ENCODE measurements at regions not wholly inside any gene's neighbourhood (a gene's known extent, or its start where the extent isn't known, plus 50 kb on each side); places are given as distances from the start of the nearest gene placed in this dataset.

- no peak for DNase-seq
- Histone ChIP-seq H3K9me3 (peaks cover 0 to 13% (median 1%) of the 10 kb centered on the region in 12 donors), H3K27me3 (no peaks in the 10 kb centered on the region), H3K4me3 (no peak overlapping the region), H3K36me3 (no peaks in the 10 kb centered on the region), H3K27ac (peak overlapping the region in 3 of 12 donors; percentile 3 to 43 (median 33)), H3K4me1 (peaks cover 0 to 15% (median 3%) of the 10 kb centered on the region in 12 donors)
- intact Hi-C loops (cut with DNase I), result loop anchor here in 9 of 10 donors (2.0 to 10.0 kb wide), 12 partner anchors 82 to 1042 kb away; no protein-coding TSS in a partner anchor
- ATAC-seq, result no peak
- TF ChIP-seq CTCF (IDR thresholded peaks at IDR 0.05) (no peak), POLR2A (IDR thresholded peaks at IDR 0.05) (no peak)
Measured at GRCh38 chr13:59392328-59392727, 771.4 kb downstream of the DIAPH3 start.

- TF ChIP-seq CTCF (IDR thresholded peaks at IDR 0.05), result no peak
- TF ChIP-seq POLR2A (IDR thresholded peaks at IDR 0.05), result no peak
- intact Hi-C loops (cut with DNase I), result loop anchor here in 6 of 10 donors (5.0 to 10.0 kb wide), 10 partner anchors 80 to 1040 kb away; no protein-coding TSS in a partner anchor
- WGBS, 4 donors, result 63 to 76% (median 72%) methylated on average over 2 of the region's 2 CpGs
Measured at GRCh38 chr13:59394496-59394895, 769.2 kb downstream of the DIAPH3 start.

GRCh38 chr13:59398127-59398526, 765.6 kb downstream of the DIAPH3 start:
- Histone ChIP-seq H3K27ac (peak overlapping the region in 3 of 12 donors; percentile 23 to 37 (median 25)), H3K4me1 (peaks cover 0 to 18% (median 6%) of the 10 kb centered on the region in 12 donors), H3K4me3 (no peak overlapping the region), H3K9me3 (peaks cover 0 to 2% (median 0%) of the 10 kb centered on the region in 12 donors), H3K27me3 (no peaks in the 10 kb centered on the region), H3K36me3 (no peaks in the 10 kb centered on the region)
- WGBS, 4 donors, result 0 to 11% (median 8%) methylated on average over 3 of the region's 3 CpGs
- TF ChIP-seq CTCF (IDR thresholded peaks at IDR 0.05) (no peak), POLR2A (IDR thresholded peaks at IDR 0.05) (no peak)
- DNase-seq (peak in 3 of 5 donors; percentile 24 to 51 (median 31)), ATAC-seq (peak in 3 of 4 donors; percentile 26 to 48 (median 29))
- intact Hi-C loops (cut with DNase I), result loop anchor here in 7 of 10 donors (2.0 to 10.0 kb wide), 10 partner anchors 44 to 1037 kb away; no protein-coding TSS in a partner anchor

More at GRCh38 chr13:59394496-59394895, 769.2 kb downstream of the DIAPH3 start:
- peaks cover 0 to 30% (median 9%) of the 10 kb centered on the region in 12 donors for H3K4me1 ChIP-seq
- no peaks in the 10 kb centered on the region for H3K36me3 ChIP-seq
- H3K4me3 ChIP-seq, result no peak overlapping the region
- DNase-seq, result no peak
- peak overlapping the region in 5 of 12 donors; percentile 7 to 32 (median 15) for H3K27ac ChIP-seq
- no peak for ATAC-seq
- H3K9me3 ChIP-seq, result peaks cover 0 to under 1% (median 0%) of the 10 kb centered on the region in 12 donors
- H3K27me3 ChIP-seq, result no peaks in the 10 kb centered on the region

- intact Hi-C loops (cut with DNase I), result loop anchor here in 7 of 10 donors (2.0 to 10.0 kb wide), 10 partner anchors 44 to 1036 kb away; no protein-coding TSS in a partner anchor
- peak overlapping the region in 3 of 12 donors; percentile 23 to 37 (median 25) for H3K27ac ChIP-seq
Measured at GRCh38 chr13:59398661-59399060, 765.1 kb downstream of the DIAPH3 start.

More at GRCh38 chr13:59398661-59399060, 765.1 kb downstream of the DIAPH3 start:
- ATAC-seq (no peak), DNase-seq (no peak)
- Histone ChIP-seq H3K4me3 (no peak overlapping the region), H3K27me3 (no peaks in the 10 kb centered on the region), H3K4me1 (peaks cover 0 to 18% (median 6%) of the 10 kb centered on the region in 12 donors), H3K9me3 (peaks cover 0 to 4% (median 0%) of the 10 kb centered on the region in 12 donors), H3K36me3 (no peaks in the 10 kb centered on the region)
- TF ChIP-seq POLR2A (IDR thresholded peaks at IDR 0.05) (no peak), CTCF (IDR thresholded peaks at IDR 0.05) (no peak)
- 84 to 89% (median 86%) methylated on average over 4 of the region's 4 CpGs for WGBS, 4 donors

All from heart left ventricle (tissue), 16 donors.